Body of pancreas (tissue), 4 donors: ENCODE measurements at regions not wholly inside any gene's neighbourhood (a gene's known extent, or its start where the extent isn't known, plus 50 kb on each side); places are given as distances from the start of the nearest gene placed in this dataset.

Experiments
- POLR2A ChIP-seq, 3 donors: fragments of 450-650 bp; IDR thresholded peaks; one replicate each; pipeline ENCODE4 v1.6.1; 2016; ENCODE audit warnings: antibody characterized with exemption in 3 of 3, mild to moderate bottlenecking in 2 of 3
- TF ChIP-seq, protein P1 (sequence below), 7 experiments: fragments of 450-650 bp in 4 of 7; fragments of 200-600 bp in 3 of 7; sonication (generic) in 3 of 7; IDR thresholded peaks; one replicate each; pipeline ENCODE4 v1.5.1; 2016 to 2019; ENCODE audit warnings: antibody characterized with exemption in 7 of 7

GRCh38 chr1:108072776-108073175, 107.8 kb upstream of the VAV3 start:
- TF ChIP-seq, protein P1, sequence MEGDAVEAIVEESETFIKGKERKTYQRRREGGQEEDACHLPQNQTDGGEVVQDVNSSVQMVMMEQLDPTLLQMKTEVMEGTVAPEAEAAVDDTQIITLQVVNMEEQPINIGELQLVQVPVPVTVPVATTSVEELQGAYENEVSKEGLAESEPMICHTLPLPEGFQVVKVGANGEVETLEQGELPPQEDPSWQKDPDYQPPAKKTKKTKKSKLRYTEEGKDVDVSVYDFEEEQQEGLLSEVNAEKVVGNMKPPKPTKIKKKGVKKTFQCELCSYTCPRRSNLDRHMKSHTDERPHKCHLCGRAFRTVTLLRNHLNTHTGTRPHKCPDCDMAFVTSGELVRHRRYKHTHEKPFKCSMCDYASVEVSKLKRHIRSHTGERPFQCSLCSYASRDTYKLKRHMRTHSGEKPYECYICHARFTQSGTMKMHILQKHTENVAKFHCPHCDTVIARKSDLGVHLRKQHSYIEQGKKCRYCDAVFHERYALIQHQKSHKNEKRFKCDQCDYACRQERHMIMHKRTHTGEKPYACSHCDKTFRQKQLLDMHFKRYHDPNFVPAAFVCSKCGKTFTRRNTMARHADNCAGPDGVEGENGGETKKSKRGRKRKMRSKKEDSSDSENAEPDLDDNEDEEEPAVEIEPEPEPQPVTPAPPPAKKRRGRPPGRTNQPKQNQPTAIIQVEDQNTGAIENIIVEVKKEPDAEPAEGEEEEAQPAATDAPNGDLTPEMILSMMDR (IDR thresholded peaks at IDR 0.05): no peak
- no peak for TF ChIP-seq POLR2A (IDR thresholded peaks at IDR 0.05)
